Activated CD8-positive, alpha-beta T cell treated with anti-CD3 and anti-CD28 coated beads for 36 hours (primary cell): ENCODE measurements at regions not wholly inside any gene's neighbourhood (a gene's known extent, or its start where the extent isn't known, plus 50 kb on each side); places are given as distances from the start of the nearest gene placed in this dataset.

Source experiments
- ATAC-seq: fragments of 200-7000 bp; cut with Tn5 transposase; one replicate; pipeline ENCODE4 v1.10.0; 2021; ENCODE audit warnings: mild to moderate bottlenecking, moderate library complexity
- CTCF ChIA-PET: fragments of 350-600 bp; sonication (Branson Sonifier 250); formaldehyde crosslinking; loops from one replicate; lab custom pipeline; 2021; ENCODE audit warnings: antibody characterized with exemption; lab: Charles Lee
- POLR2A ChIA-PET: fragments of 350-600 bp; sonication (Branson Sonifier 250); formaldehyde crosslinking; loops from one replicate; lab custom pipeline; 2021; ENCODE audit warnings: antibody characterized with exemption; lab: Charles Lee
- DNase-seq: peaks from one replicate; pipeline ENCODE4 v3.0.0-alpha.2; 2020
- H3K27ac Mint-ChIP-seq: one replicate; pipeline ENCODE4 v1.8.0; 2021; ENCODE audit warnings: mild to moderate bottlenecking, mixed read lengths
- H3K27me3 Mint-ChIP-seq: one replicate; pipeline ENCODE4 v1.8.0; 2021; ENCODE audit warnings: mixed read lengths
- H3K36me3 Mint-ChIP-seq: one replicate; pipeline ENCODE4 v1.8.0; 2021; ENCODE audit warnings: low read depth, mixed read lengths
- H3K4me1 Mint-ChIP-seq: one replicate; pipeline ENCODE4 v1.8.0; 2021; ENCODE audit warnings: low read depth, mixed read lengths
- H3K4me3 Mint-ChIP-seq: one replicate; pipeline ENCODE4 v1.8.0; 2021; ENCODE audit warnings: mild to moderate bottlenecking, moderate library complexity, mixed read lengths
- H3K9me3 Mint-ChIP-seq: one replicate; pipeline ENCODE4 v1.8.0; 2021; ENCODE audit warnings: mixed read lengths
- CTCF ChIP-seq: fragments of 200-600 bp; IDR thresholded peaks from one replicate; pipeline ENCODE4 v1.8.0; 2022; ENCODE audit warnings: antibody characterized with exemption, mild to moderate bottlenecking
- intact Hi-C: fragments of 100-400 bp; cut with micrococcal nuclease; formaldehyde crosslinking; loops from one replicate; pipeline ENCODE4 v1.10.0; 2022

GRCh38 chr18:53739700-53740099 lies 484.8 kb downstream of the MBD2 start:
- no peak for ATAC-seq
- POLR2A ChIA-PET, result no interaction called here

GRCh38 chr18:53735526-53735925 lies 488.9 kb downstream of the MBD2 start:
- ChIA-PET CTCF (no interaction called here), POLR2A (no interaction called here)
- Mint-ChIP-seq H3K4me1 (no peaks in the 10 kb centered on the region), H3K36me3 (no peaks in the 10 kb centered on the region), H3K9me3 (peaks cover 2% of the 10 kb centered on the region), H3K27ac (no peak overlapping the region), H3K4me3 (no peak overlapping the region), H3K27me3 (no peaks in the 10 kb centered on the region)
- TF ChIP-seq CTCF, result no peak
- intact Hi-C loops, result no loop called here
- DNase-seq (no peak), ATAC-seq (no peak)

More at GRCh38 chr18:53739700-53740099, 484.8 kb downstream of the MBD2 start:
- no peak for DNase-seq
- no peak for TF ChIP-seq CTCF
- Mint-ChIP-seq H3K9me3 (no peaks in the 10 kb centered on the region), H3K27me3 (no peaks in the 10 kb centered on the region), H3K36me3 (no peaks in the 10 kb centered on the region), H3K4me3 (no peak overlapping the region), H3K27ac (no peak overlapping the region), H3K4me1 (no peaks in the 10 kb centered on the region)
- CTCF ChIA-PET, result no interaction called here
- intact Hi-C loops, result no loop called here

GRCh38 chr18:53715243-53715853 lies 509.1 kb downstream of the MBD2 start:
- DNase-seq (no peak), ATAC-seq (no peak)
- no peak overlapping the region for H3K4me3 Mint-ChIP-seq
- CTCF ChIA-PET, result no interaction called here
- no peaks in the 10 kb centered on the region for H3K36me3 Mint-ChIP-seq
- intact Hi-C loops, result no loop called here
- no peak overlapping the region for H3K27ac Mint-ChIP-seq
- no peaks in the 10 kb centered on the region for H3K4me1 Mint-ChIP-seq
- POLR2A ChIA-PET, result no interaction called here
- TF ChIP-seq CTCF, result no peak
- no peaks in the 10 kb centered on the region for H3K9me3 Mint-ChIP-seq
- H3K27me3 Mint-ChIP-seq, result no peaks in the 10 kb centered on the region

- Mint-ChIP-seq H3K9me3 (no peaks in the 10 kb centered on the region), H3K27me3 (no peaks in the 10 kb centered on the region), H3K4me1 (no peaks in the 10 kb centered on the region), H3K4me3 (no peak overlapping the region), H3K27ac (no peak overlapping the region), H3K36me3 (no peaks in the 10 kb centered on the region)
- ATAC-seq (no peak), DNase-seq (no peak)
- ChIA-PET POLR2A (interaction anchor here (0.7 kb wide), 1 partner anchor 12 kb away, joined by 3 read pairs; no protein-coding TSS in a partner anchor), CTCF (interaction anchor here (1.2 kb wide), 1 partner anchor 12 kb away, joined by 3 read pairs; no protein-coding TSS in a partner anchor)
- intact Hi-C loops, result no loop called here
- TF ChIP-seq CTCF, result no peak
Measured at GRCh38 chr18:53710080-53710479, 514.4 kb downstream of the MBD2 start.

- DNase-seq, result no peak
- Mint-ChIP-seq H3K36me3 (no peaks in the 10 kb centered on the region), H3K9me3 (no peaks in the 10 kb centered on the region), H3K27ac (no peak overlapping the region), H3K27me3 (no peaks in the 10 kb centered on the region), H3K4me3 (no peak overlapping the region), H3K4me1 (no peaks in the 10 kb centered on the region)
- ChIA-PET CTCF (no interaction called here), POLR2A (no interaction called here)
- no peak for TF ChIP-seq CTCF
- ATAC-seq, result no peak
- intact Hi-C loops, result no loop called here
Measured at GRCh38 chr18:53702480-53702879, 522.0 kb downstream of the MBD2 start.
